AG09309 (cell line): ENCODE measurements at regions not wholly inside any gene's neighbourhood (a gene's known extent, or its start where the extent isn't known, plus 50 kb on each side); places are given as distances from the start of the nearest gene placed in this dataset.
"Not testable (repeated sequence)": the region's sequence is repeated elsewhere in the genome, so short reads cannot be mapped to it uniquely, and the experiment has no call there.

ENCODE experiments used
- DNase-seq: peaks from one replicate; pipeline ENCODE4 v3.0.0-alpha.2; 2010; ENCODE audit warnings: low read depth
- H3K4me3 ChIP-seq: 2 replicates; pipeline ENCODE4 v1.5.1; 2011; ENCODE audit warnings: mild to moderate bottlenecking, low read depth, low read length, moderate library complexity; ENCODE audit not compliant: control insufficient read depth
- TF ChIP-seq, protein P1 (sequence below): IDR thresholded peaks from 2 replicates; pipeline ENCODE4 v1.5.1; 2011; ENCODE audit warnings: mild to moderate bottlenecking, low read depth, low read length, inconsistent platforms; ENCODE audit not compliant: insufficient read depth, control insufficient read depth; ENCODE audit errors: missing control alignments

- TF ChIP-seq, protein P1, sequence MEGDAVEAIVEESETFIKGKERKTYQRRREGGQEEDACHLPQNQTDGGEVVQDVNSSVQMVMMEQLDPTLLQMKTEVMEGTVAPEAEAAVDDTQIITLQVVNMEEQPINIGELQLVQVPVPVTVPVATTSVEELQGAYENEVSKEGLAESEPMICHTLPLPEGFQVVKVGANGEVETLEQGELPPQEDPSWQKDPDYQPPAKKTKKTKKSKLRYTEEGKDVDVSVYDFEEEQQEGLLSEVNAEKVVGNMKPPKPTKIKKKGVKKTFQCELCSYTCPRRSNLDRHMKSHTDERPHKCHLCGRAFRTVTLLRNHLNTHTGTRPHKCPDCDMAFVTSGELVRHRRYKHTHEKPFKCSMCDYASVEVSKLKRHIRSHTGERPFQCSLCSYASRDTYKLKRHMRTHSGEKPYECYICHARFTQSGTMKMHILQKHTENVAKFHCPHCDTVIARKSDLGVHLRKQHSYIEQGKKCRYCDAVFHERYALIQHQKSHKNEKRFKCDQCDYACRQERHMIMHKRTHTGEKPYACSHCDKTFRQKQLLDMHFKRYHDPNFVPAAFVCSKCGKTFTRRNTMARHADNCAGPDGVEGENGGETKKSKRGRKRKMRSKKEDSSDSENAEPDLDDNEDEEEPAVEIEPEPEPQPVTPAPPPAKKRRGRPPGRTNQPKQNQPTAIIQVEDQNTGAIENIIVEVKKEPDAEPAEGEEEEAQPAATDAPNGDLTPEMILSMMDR = no peak
- no peak overlapping the region for H3K4me3 ChIP-seq
- no peak for DNase-seq
Measured at GRCh38 chr10:22158426-22158825, 59.4 kb downstream of the EBLN1 start.

- no peak for DNase-seq
- no peak overlapping the region for H3K4me3 ChIP-seq
- TF ChIP-seq, protein P1 = no peak
Measured at GRCh38 chr10:22156750-22157149, 61.1 kb downstream of the EBLN1 start.

DNA sequence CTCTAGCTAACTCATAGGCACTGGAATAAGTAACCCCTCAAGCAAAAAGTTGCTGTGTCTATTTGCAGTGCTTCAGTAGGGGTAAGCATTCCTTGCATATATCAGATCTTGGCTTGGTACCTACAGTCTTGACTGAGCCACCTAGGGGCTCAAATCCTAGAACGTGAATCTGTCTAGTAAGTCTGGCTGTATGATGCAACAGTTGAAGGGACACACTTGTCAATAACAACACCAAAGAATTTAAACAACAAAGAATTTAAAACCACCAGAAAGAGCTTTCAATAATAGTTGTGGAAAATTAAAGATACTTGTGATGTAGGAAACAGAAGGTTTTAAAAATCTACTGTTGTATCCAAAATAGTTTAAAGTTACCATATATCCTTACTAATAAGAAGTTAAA lies 65.4 kb downstream of the EBLN1 start:
- no peak for DNase-seq
- H3K4me3 ChIP-seq = no peak overlapping the region
- TF ChIP-seq, protein P1 = no peak

DNA sequence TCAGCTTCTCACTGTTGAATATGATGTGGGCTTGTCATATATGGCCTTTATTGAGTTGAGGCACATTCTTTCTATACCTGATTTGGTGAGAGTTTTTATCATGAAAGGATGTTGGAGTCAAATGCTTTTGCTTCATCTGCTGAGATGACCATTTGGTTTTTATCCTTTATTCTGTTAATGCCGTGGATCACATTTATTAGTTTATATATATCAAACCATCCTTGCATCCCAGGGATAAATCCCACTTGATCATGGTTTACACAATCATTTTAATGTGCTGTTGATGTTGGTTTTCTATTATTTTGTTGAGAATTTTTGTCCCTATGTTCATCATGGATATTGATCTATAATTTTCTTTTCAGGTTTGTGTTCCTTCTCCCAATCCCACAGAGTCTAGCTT lies 67.0 kb downstream of the EBLN1 start:
- TF ChIP-seq, protein P1 = no peak
- no peak for DNase-seq
- H3K4me3 ChIP-seq = no peak overlapping the region

DNA sequence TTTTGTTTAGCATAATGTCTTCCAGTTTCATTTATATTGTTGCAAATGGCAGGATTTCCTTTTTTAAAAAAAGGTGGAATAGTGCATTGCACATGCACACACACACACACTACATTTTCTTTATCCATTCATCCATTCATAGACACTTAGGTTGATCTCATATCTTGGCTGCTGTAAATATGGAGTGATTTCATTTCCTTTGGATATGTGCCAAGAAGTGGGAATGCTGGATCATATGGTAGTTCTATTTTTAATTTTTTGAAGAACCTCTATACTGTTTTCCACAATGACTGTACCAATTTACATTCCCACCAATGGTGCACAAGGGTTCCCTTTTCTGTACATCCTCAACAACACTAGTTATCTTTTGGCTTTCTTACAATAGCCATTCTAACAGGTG lies 68.9 kb downstream of the EBLN1 start:
- no peak overlapping the region for H3K4me3 ChIP-seq
- DNase-seq = no peak
- TF ChIP-seq, protein P1 = no peak

GRCh38 chr10:22145873-22146272 lies 71.9 kb downstream of the EBLN1 start:
- not testable (repeated sequence) for DNase-seq, H3K4me3 ChIP-seq

GRCh38 chr10:22137542-22137941 lies 80.3 kb downstream of the EBLN1 start:
- DNase-seq = no peak
- TF ChIP-seq, protein P1 = no peak
- no peak overlapping the region for H3K4me3 ChIP-seq

- no peak for DNase-seq
- H3K4me3 ChIP-seq = no peak overlapping the region
- TF ChIP-seq, protein P1 = no peak
Measured at GRCh38 chr10:22135591-22135990, 82.2 kb downstream of the EBLN1 start.
